Germinal center (tissue), 1 donor: ENCODE measurements at regions not wholly inside any gene's neighbourhood (a gene's known extent, or its start where the extent isn't known, plus 50 kb on each side); places are given as distances from the start of the nearest gene placed in this dataset.
A peak's percentile ranks its signal among the peaks of the same experiment; 100 is the strongest.
"Not testable (repeated sequence)": the region's sequence is repeated elsewhere in the genome, so short reads cannot be mapped to it uniquely, and the experiment has no call there.

ENCODE experiments used
- DNase-seq: peaks from one replicate; pipeline ENCODE4 v3.0.0; 2012; ENCODE audit warnings: mixed read lengths, low spot score

- no peak for DNase-seq
Observed at GRCh38 chr14:101616202-101616601, 54.9 kb downstream of the DIO3 start.

DNA sequence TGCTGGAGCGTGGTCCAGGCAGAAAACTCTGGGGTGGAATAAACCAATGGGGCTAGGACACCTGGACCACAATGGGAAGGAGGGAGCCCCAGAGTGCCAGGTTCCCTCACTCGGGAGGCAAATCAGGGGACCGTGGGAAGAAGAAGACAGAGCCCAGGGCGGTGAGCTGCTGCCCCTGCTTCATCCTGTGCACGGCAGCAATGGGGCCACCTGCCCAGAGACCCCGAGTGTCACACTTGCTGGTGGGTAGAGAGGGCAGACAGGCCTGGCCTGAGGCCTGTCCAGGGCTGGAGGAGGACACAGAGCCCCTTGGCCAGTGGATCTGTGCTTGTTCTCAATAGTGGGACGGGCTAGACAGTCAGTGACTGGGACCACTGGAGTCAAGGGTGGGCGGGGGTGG, 58.2 kb downstream of the DIO3 start:
- DNase-seq: no peak

DNA sequence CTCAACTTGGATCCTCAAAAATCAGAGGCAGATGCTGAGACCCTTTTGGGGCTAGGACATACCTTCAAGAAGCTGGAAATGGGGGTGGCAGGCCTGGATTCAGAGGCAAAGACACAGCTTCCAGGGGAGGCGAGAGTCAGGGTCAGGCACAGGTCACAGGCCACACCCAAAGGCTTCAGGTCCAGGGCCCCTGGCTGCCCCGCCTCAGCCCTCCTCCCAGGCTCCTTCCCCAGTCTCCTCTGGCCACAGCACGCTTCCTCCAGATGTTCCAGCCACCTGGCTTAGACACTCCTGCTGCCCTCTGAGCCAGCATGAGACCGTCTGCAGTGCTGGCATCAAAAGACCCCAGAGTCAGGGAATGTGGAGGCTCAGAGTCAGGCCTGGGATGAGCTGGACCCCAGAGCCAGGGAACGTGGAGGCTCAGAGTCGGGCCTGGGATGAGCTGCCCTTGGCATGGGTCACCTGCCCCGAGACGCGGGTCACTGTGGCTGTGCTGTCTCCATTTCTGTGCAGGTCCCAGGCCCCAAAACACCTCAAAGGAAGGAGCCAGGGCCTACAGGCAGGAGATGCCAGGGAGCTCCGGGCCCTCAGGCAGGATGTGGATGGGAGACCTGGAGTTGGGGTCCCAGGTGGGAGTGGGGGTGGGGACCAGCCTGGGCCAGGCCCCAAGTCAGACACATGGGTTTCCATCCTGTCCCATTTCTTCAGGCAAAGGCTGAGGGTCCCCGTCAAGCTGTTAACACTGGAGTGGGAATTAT, 58.9 kb downstream of the DIO3 start:
- DNase-seq: no peak

- no peak for DNase-seq
Observed at GRCh38 chr14:101620821-101621785, 59.8 kb downstream of the DIO3 start.

DNA sequence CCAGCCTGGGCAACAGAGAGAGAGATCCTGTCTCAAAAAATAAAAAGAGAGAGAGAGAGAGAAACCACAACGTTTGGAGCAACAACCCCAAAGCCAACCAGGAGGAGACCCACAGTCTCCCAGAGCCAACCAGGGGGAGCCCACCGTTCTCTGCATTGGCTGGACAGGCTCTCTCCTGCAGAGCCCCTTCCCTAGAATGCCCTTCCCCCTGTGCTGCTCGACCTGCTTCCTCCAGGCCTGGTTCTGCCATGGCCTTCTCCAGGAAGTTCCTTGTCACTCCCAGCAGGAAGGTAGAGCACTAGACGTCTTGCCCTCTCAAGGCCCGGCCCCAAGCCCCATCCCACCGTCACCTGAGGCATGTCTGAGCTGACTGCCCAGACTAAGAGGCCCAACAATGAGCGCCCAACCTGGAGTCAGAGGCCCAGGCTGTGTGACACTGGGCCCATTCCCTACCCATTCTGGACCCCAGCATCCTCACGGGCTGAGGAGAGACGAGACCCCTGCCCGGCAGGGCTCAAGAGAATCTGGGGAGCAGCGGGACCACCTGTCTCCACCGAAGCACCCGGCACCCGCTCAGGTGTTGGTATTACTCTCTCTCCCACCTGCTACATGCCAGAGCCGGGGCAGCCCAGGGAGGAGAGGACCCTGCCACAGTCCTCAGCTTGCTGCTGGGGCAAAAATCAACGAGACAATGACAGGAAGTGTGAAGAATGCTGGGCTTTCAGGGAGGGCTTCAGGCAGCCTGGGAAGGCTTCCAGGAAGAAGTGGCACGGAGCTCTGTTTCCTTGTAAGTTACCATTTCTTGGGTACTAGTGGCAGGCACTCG, 61.2 kb downstream of the DIO3 start:
- no peak for DNase-seq

- DNase-seq: no peak
Observed at GRCh38 chr14:101623077-101623372, 61.7 kb downstream of the DIO3 start.

DNA sequence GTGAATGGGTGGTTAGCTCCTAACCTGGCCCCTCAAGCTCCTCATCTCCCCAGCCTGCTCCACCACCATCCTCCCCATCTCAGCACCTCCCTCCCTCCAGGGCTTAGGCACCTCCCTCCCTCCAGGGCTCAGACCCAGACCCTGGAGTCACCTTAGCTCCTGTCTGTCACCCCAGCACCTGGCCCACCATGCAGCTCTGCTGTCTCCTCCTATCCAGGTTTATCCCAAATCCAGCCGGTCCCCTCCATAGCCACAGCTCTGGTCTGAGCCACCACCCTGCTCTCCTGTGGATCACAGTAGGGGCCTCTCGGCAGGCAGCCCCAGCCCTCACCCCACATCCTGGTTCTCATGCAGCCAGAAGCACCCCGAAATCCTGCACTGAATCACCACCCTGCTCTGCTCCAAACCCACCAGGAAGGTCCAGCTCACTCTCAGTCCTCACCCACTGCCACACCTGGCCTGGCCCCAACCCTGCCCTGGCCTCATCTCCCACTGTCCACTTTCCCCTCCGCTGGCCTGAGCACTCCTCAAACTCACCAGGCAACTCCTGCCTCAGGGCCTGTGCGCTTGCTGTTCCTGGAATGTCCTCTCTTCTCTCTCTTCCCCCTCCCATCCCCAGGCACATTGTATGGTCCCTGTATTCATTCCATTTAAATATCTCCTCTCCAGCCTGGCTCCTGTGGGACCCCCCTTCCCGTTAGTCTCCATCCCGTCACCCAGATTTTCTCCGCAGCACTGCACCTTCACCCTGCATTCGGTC, 62.6 kb downstream of the DIO3 start:
- DNase-seq: no peak

DNA sequence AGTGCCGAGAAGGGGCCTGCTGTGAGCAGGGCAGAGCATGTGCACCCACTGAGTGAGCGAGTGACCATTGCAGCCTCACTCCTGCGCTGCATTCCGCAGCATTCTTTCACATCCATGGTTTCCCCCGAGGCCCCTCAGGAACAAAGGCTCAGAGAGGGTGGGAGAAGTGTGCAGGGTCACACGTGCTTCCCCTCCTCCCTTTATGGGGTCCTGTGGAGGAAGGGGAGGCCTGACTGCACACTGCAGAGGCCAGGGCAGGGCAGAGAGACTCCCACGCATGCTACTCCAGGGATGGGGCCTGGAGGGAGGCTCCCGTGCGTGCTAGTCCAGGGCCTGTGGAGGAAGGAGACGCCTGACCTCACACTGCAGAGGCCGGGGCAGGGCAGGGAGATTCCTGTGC, 63.2 kb downstream of the DIO3 start:
- DNase-seq: no peak

DNA sequence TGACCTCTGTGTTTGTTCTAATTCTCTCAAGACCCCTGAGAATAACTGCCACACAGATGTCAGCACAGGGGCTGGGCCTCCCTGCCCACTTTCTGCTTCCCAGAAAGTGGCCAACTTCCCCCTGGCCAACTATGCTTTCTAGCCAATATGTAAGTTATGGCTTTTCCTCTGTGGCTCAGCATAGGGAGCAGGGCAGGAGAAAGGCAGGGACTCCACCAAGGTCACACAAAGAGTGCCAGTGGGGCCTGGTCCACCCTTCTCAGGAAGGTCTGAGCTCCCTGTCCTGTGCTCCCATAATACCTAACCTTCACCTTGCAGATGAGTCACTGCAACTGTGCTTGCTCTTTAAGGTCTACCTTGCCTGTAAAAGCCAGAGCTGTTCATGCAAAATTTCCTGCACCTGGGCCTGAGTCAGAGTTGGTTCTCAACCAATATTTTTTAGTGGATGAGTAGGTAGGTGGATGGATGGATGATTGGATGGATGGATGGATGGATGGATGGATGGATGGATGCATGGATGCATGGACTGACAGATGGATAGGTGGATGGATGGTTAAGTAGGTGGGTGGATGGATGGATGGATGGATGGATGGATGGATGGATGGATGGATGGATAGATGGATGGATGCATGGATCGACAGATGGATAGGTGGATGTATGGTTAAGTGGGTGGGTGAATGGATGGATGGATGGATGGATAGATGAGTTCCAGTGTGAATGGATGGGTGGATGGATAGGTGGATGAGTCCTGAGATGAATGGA, 64.2 kb downstream of the DIO3 start:
- DNase-seq: no peak

GRCh38 chr14:101626331-101626730, 65.0 kb downstream of the DIO3 start:
- no peak for DNase-seq

GRCh38 chr14:101627915-101628262, 66.6 kb downstream of the DIO3 start:
- no peak for DNase-seq

DNA sequence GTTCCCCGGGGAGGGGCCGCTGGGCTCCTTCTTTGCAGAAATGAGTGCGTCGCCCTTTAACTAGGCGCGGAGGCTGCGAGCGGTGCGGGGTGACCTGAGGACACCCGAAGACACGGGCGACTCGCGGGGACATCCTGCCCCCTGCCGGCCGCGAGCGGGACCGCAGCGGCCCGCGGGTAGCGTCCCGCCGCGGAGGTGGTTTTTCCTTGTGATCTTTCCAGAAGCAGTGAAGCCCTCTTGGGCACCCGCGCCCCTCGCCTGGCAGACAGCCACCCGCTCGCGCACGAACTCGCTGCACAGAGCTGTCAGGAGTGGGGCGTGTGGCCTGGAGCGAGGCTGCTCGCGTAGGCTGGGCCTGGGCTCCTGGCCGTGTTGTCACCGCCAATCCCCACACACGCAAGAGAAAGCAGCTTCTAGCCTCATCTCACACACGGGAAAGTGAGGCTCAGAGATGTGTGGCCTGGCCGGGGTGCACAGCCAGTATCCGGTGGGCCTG, 67.2 kb downstream of the DIO3 start:
- peak; percentile 78 for DNase-seq

- no peak for DNase-seq
Observed at GRCh38 chr14:101628975-101629374, 67.7 kb downstream of the DIO3 start.

- DNase-seq: no peak
Observed at GRCh38 chr14:101630056-101630965, 69.0 kb downstream of the DIO3 start.

DNA sequence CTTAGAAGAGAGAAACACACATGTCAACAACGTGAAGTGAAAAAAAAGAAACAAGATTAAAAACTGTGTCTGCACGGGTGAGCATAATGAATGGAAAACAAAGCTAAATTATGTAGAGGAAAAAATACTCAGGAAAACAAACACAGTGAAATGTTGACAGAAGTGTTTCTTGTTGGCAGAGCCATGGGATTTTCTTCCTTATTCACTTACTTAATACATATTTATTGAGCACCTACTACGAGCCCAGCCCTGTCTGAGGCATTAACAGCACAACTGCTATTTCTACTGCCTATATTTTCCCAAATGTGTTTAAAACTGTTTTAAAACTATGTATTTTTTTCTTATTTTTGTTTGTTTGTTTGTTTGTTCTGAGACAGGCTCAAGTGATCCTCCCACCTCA, 69.9 kb downstream of the DIO3 start:
- DNase-seq: no peak

- not testable (repeated sequence) for DNase-seq
Observed at GRCh38 chr14:101631970-101632369, 70.7 kb downstream of the DIO3 start.

DNA sequence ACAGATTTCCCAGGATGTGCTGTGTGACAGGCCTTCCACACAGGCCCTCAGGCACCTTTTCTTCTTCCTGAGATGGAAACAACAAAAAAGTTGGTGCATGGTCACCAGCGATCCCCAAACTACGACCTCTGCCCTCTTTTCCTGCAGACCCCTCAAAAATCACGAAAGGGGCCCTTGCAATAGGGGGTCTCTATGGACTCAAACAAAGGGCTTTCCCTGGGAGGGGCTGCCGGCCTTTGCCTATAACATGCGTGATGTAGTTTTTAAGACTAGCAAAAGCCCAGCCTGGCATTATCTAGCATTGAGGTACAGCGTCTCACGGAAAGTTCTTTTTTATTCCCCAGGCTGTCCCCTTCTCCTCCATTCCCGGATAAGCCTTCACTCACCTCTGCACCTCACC, 71.2 kb downstream of the DIO3 start:
- DNase-seq: no peak

GRCh38 chr14:101633276-101633675, 72.0 kb downstream of the DIO3 start:
- no peak for DNase-seq

- DNase-seq: no peak
Observed at GRCh38 chr14:101634202-101634849, 73.0 kb downstream of the DIO3 start.
